Tibial nerve (tissue), 4 donors: ENCODE measurements at regions not wholly inside any gene's neighbourhood (a gene's known extent, or its start where the extent isn't known, plus 50 kb on each side); places are given as distances from the start of the nearest gene placed in this dataset.

Experiments
- DNase-seq, 2 donors: peaks; one replicate each; pipeline ENCODE4 v3.0.0-alpha.2; 2019; ENCODE audit warnings: low spot score in 2 of 2
- H3K27ac ChIP-seq, 4 donors: fragments of 200-600 bp; sonication (generic) in 3 of 4; one replicate each; pipeline ENCODE4 v1.5.1; 2017 to 2019; ENCODE audit warnings: mild to moderate bottlenecking in 1 of 4
- H3K27me3 ChIP-seq, 2 donors: fragments of 200-600 bp; sonication (generic) in 1 of 2; one replicate each; pipeline versions ENCODE4 v1.5.1 to v1.6.0; 2017 to 2019
- H3K36me3 ChIP-seq, 3 donors: fragments of 200-600 bp; sonication (generic); one replicate each; pipeline ENCODE4 v1.5.1; 2018 to 2019
- H3K4me1 ChIP-seq, 4 donors: fragments of 200-600 bp; sonication (generic) in 3 of 4; one replicate each; pipeline ENCODE4 v1.5.1; 2017 to 2019
- H3K4me3 ChIP-seq, 4 donors: fragments of 200-600 bp; sonication (generic) in 3 of 4; one replicate each; pipeline ENCODE4 v1.5.1; 2017 to 2019; ENCODE audit warnings: mild to moderate bottlenecking in 1 of 4, moderate library complexity in 1 of 4
- H3K9me3 ChIP-seq, 4 donors: fragments of 200-600 bp; sonication (generic) in 3 of 4; one replicate each; pipeline ENCODE4 v1.5.1; 2017 to 2019
- EP300 ChIP-seq, 2 donors: sonication (generic); formaldehyde crosslinking; IDR thresholded peaks; one replicate each; pipeline ENCODE4 v1.6.1; 2017; ENCODE audit warnings: antibody characterized with exemption in 2 of 2, mild to moderate bottlenecking in 1 of 2
- POLR2A ChIP-seq, 2 donors: fragments of 450-650 bp; IDR thresholded peaks; one replicate each; pipeline ENCODE4 v1.6.1; 2017; ENCODE audit warnings: antibody characterized with exemption in 2 of 2, mild to moderate bottlenecking in 2 of 2, moderate library complexity in 2 of 2
- WGBS, 2 donors: methylation state at CpG; one replicate each; pipeline ENCODE4 v1.1.5; 2018; 5-methylcytosine and 5-hydroxymethylcytosine counted together
- TF ChIP-seq, protein P1 (sequence below), 5 experiments: fragments of 200-600 bp in 3 of 5; fragments of 450-650 bp in 2 of 5; sonication (generic) in 3 of 5; IDR thresholded peaks; one replicate each; pipeline ENCODE4 v1.5.1; 2016 to 2019; ENCODE audit warnings: antibody characterized with exemption in 5 of 5, mild to moderate bottlenecking in 3 of 5, moderate library complexity in 2 of 5

DNA sequence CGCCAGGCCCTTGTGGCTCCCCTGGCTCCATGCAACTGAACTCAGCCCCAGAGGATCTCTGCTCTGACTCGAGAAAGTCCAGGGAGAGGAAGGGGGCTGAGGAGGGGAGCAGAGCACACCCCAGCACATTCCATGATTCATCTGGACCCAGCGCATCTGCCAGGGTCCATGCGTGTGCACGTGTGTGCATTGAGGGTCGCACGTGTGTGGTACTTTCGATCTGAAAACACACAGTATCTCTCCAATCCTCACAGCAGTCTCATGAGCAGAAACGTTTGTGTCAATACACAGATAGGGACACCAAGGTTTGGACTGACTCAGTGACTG is 146.4 kb upstream of the ID2 start:
- Histone ChIP-seq H3K36me3 (no peaks in the 10 kb centered on the region), H3K27me3 (no peaks in the 10 kb centered on the region), H3K9me3 (peaks cover 0 to 25% (median 2%) of the 10 kb centered on the region in 4 donors), H3K27ac (peak overlapping the region in 2 of 4 donors; percentile 15 to 78), H3K4me3 (no peak overlapping the region), H3K4me1 (peaks cover 0 to 50% (median 17%) of the 10 kb centered on the region in 4 donors)
- WGBS, 2 donors, result 58 to 64% methylated on average over 8 to 9 of the region's 9 CpGs
- no peak for DNase-seq
- no peak for TF ChIP-seq POLR2A (IDR thresholded peaks at IDR 0.05)
- TF ChIP-seq EP300 (IDR thresholded peaks at IDR 0.05), result no peak
- TF ChIP-seq, protein P1, sequence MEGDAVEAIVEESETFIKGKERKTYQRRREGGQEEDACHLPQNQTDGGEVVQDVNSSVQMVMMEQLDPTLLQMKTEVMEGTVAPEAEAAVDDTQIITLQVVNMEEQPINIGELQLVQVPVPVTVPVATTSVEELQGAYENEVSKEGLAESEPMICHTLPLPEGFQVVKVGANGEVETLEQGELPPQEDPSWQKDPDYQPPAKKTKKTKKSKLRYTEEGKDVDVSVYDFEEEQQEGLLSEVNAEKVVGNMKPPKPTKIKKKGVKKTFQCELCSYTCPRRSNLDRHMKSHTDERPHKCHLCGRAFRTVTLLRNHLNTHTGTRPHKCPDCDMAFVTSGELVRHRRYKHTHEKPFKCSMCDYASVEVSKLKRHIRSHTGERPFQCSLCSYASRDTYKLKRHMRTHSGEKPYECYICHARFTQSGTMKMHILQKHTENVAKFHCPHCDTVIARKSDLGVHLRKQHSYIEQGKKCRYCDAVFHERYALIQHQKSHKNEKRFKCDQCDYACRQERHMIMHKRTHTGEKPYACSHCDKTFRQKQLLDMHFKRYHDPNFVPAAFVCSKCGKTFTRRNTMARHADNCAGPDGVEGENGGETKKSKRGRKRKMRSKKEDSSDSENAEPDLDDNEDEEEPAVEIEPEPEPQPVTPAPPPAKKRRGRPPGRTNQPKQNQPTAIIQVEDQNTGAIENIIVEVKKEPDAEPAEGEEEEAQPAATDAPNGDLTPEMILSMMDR (IDR thresholded peaks at IDR 0.05), result no peak

GRCh38 chr2:8535821-8536685 is 145.8 kb upstream of the ID2 start:
- TF ChIP-seq POLR2A (IDR thresholded peaks at IDR 0.05), result no peak
- TF ChIP-seq EP300 (IDR thresholded peaks at IDR 0.05), result no peak
- TF ChIP-seq, protein P1 (IDR thresholded peaks at IDR 0.05), result no peak
- Histone ChIP-seq H3K27ac (peak overlapping the region in 2 of 4 donors; percentile 15 to 78), H3K9me3 (peaks cover 0 to 21% (median 2%) of the 10 kb centered on the region in 4 donors), H3K4me3 (no peak overlapping the region), H3K4me1 (peaks cover 0 to 50% (median 17%) of the 10 kb centered on the region in 4 donors), H3K27me3 (no peaks in the 10 kb centered on the region), H3K36me3 (no peaks in the 10 kb centered on the region)
- 73 to 77% methylated on average over 19 of the region's 19 CpGs for WGBS, 2 donors
- no peak for DNase-seq

GRCh38 chr2:8536686-8537561 is 144.9 kb upstream of the ID2 start:
- DNase-seq, result no peak
- Histone ChIP-seq H3K27me3 (no peaks in the 10 kb centered on the region), H3K4me1 (peaks cover 0 to 50% (median 17%) of the 10 kb centered on the region in 4 donors), H3K9me3 (peaks cover 0 to 12% (median 0%) of the 10 kb centered on the region in 4 donors), H3K27ac (peak overlapping the region in 1 of 4 donors; percentile 3), H3K36me3 (no peaks in the 10 kb centered on the region), H3K4me3 (no peak overlapping the region)
- WGBS, 2 donors, result 66 to 68% methylated on average over 16 of the region's 16 CpGs
- TF ChIP-seq, protein P1 (IDR thresholded peaks at IDR 0.05), result no peak
- no peak for TF ChIP-seq EP300 (IDR thresholded peaks at IDR 0.05)
- TF ChIP-seq POLR2A (IDR thresholded peaks at IDR 0.05), result no peak

DNA sequence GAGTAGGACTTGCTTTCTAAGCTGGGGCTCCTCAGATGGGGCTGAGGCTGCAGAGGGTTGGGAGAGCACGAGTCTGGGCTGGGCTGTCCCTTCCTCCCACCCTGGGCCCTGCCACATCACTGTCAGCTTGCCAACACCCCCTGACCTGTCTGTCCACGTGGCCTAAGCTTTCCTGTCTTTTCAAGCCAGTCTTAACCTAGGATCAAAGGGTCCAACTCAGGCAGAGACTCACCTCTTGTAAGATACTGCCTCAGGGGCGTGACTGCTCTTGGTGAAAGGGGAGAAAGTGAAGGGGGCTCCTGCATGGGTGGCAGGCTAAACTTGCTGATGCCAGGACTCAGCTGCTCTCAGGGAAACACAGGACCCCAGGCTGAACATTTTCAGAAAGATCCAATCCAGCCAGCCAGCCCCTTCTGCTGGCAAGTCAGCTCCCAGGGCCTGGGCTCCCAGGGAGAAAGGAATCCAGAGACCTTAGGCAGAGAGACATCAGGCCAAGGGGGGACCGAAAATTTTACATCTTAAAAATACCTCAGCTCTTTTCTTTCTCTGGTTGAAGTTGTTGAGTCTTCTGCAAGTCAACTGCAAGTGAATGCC is 144.2 kb upstream of the ID2 start:
- TF ChIP-seq, protein P1 (IDR thresholded peaks at IDR 0.05), result no peak
- TF ChIP-seq EP300 (IDR thresholded peaks at IDR 0.05) (no peak), POLR2A (IDR thresholded peaks at IDR 0.05) (no peak)
- Histone ChIP-seq H3K27ac (no peak overlapping the region), H3K4me1 (peaks cover 0 to 51% (median 17%) of the 10 kb centered on the region in 4 donors), H3K27me3 (no peaks in the 10 kb centered on the region), H3K4me3 (no peak overlapping the region), H3K36me3 (no peaks in the 10 kb centered on the region), H3K9me3 (peaks cover 0 to 5% (median 0%) of the 10 kb centered on the region in 4 donors)
- no peak for DNase-seq
- 57 to 69% methylated on average over 4 of the region's 4 CpGs for WGBS, 2 donors
